GM23248 (cell line): ENCODE measurements at regions not wholly inside any gene's neighbourhood (a gene's known extent, or its start where the extent isn't known, plus 50 kb on each side); places are given as distances from the start of the nearest gene placed in this dataset.
"Not testable (repeated sequence)": the region's sequence is repeated elsewhere in the genome, so short reads cannot be mapped to it uniquely, and the experiment has no call there.

Experiments
- EZH2 ChIP-seq: fragments of 200-600 bp; sonication (generic); IDR thresholded peaks from 2 replicates; pipeline ENCODE4 v1.6.1; 2018; ENCODE audit warnings: antibody characterized with exemption, mild to moderate bottlenecking; ENCODE audit not compliant: insufficient read depth, poor library complexity, severe bottlenecking
- EZH2phosphoT487 ChIP-seq: fragments of 200-600 bp; sonication (generic); IDR thresholded peaks from 2 replicates; pipeline ENCODE4 v1.6.1; 2018; ENCODE audit warnings: antibody characterized with exemption, moderate library complexity, mild to moderate bottlenecking, low read depth; ENCODE audit not compliant: insufficient read depth

DNA sequence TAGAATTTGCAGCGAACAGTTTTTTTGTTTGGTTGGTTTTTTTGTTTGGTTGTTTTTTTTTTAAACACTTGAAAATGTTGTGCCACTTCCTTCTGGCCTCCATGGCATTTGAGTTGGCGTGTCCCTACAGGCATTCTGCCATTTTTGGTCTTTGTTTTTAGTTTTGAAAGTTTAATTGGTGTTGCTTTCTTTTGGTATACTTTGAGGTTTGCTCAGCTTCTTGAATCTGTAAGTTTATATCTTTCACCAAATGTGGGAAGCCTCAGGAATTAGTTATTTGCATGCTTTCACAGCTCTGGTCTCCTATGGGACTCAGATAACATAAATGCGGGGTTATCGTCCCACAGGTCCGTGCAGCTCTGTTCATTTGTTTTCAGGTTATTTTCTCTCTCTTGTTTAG lies 55.9 kb downstream of the VPREB1 start:
- not testable (repeated sequence) for TF ChIP-seq EZH2, EZH2phosphoT487
